ENCODE measurements at regions not wholly inside any gene's neighbourhood (a gene's known extent, or its start where the extent isn't known, plus 50 kb on each side); places are given as distances from the start of the nearest gene placed in this dataset.

DNA sequence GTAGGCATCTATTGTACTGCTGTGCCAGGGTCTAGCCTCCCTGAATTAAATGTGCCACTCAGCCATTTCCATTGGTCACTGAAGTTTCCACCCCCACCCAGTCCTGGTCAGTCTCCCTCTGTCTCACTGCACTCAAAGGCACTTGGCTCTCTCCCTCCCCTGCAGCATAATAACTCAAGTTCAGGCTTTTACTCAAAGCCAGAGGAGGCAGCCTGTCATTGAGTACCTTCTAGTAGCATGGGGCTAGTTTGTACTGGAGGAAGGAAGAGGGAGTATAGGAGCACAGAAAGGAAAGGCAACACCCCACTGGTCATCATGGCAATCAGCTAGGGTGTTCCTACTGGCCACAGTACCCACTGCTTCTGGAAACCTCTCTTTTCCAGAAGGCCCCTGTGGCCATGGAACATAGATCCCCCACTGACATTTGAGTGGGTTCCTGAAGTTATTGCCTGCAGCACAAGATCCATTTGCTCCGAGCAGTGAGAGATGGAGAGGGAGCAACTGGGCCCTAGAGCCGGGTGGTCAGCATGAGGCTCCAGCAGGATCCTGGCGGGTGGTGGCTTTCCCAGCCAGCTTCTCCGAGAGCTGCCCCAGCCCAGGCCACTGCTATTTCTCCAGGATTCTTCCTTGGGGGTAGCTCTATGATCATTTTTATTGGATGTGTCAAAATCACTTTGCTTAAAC lies 89.9 kb upstream of the CPEB4 start:
- DNase-seq (ENCODE audit: low read depth): no peak
- H3K4me3 ChIP-seq (ENCODE audit: control insufficient read depth, low read depth, low read length): no peak overlapping the region
- TF ChIP-seq, protein P1, sequence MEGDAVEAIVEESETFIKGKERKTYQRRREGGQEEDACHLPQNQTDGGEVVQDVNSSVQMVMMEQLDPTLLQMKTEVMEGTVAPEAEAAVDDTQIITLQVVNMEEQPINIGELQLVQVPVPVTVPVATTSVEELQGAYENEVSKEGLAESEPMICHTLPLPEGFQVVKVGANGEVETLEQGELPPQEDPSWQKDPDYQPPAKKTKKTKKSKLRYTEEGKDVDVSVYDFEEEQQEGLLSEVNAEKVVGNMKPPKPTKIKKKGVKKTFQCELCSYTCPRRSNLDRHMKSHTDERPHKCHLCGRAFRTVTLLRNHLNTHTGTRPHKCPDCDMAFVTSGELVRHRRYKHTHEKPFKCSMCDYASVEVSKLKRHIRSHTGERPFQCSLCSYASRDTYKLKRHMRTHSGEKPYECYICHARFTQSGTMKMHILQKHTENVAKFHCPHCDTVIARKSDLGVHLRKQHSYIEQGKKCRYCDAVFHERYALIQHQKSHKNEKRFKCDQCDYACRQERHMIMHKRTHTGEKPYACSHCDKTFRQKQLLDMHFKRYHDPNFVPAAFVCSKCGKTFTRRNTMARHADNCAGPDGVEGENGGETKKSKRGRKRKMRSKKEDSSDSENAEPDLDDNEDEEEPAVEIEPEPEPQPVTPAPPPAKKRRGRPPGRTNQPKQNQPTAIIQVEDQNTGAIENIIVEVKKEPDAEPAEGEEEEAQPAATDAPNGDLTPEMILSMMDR (IDR thresholded peaks at IDR 0.05; ENCODE audit: control insufficient read depth, insufficient read depth, low read depth, low read length, missing control alignments): no peak

DNA sequence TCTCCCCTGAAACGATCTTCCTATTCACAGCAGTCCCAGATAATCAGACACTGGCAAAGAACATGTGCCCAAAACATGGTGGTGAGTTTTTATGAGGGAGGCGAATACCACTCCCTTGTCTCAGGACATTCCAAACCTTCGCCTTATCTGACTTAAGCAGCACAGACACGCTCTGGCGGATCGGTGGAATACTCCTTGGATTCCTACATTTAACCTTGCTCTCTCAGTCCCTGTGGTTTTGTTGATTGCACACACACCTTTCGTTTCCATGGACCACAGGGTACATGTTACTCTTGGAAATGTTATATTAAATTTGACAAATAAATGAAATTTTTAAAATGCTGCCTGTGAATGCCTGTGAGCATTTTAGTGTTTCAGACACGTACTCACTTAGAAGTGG lies 87.8 kb upstream of the CPEB4 start:
- TF ChIP-seq, protein P1 (IDR thresholded peaks at IDR 0.05; ENCODE audit: control insufficient read depth, insufficient read depth, low read depth, low read length, missing control alignments): no peak
- no peak for DNase-seq (ENCODE audit: low read depth)
- H3K4me3 ChIP-seq (ENCODE audit: control insufficient read depth, low read depth, low read length): no peak overlapping the region

DNA sequence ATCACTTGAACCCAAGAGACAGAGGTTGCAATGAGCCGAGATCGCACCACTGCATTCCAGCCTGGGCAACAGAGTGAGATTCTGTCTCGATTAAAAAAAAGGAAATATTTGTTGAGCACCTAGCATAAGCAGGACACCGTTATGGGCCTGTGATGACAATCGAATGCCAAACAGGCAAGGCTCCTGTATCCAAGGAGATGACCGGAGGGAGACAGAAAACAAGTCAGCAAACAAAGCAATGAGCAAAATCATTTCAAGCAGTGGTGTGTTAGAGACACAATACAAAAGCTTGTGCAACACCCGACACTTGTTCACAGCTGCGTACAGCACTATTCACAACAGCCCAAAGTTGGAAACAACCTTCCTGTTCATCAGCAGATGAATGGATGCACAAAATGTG lies 87.1 kb upstream of the CPEB4 start:
- H3K4me3 ChIP-seq (ENCODE audit: control insufficient read depth, low read depth, low read length): no peak overlapping the region

DNA sequence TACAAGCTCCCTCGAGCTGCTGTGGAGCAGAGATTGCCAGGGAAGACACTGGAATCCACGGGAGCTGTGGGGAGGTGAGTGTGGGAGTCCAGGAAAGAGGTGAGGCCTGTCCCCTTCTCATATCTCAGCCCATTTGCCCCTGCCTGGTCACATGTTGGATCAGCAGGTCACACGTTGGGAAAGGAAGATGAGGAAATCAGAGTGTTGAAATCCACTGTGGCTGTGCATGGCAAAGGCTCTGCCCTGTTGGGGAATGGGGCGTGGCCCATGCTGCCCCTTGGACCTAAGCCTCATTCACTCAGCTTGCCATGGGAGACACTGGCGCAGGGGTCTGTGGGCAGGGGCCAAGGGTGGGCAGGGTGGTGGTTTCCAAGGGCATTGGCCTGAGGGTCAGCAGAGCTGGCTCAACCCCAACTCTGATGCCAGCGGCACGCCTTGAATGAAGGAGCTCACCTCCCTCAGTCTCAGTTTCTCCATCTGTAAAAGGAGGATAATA lies 85.4 kb upstream of the CPEB4 start:
- TF ChIP-seq, protein P1 (IDR thresholded peaks at IDR 0.05; ENCODE audit: control insufficient read depth, insufficient read depth, low read depth, low read length, missing control alignments): no peak
- H3K4me3 ChIP-seq (ENCODE audit: control insufficient read depth, low read depth, low read length): no peak overlapping the region
- DNase-seq (ENCODE audit: low read depth): no peak

More for the DNA sequence above, 87.1 kb upstream of the CPEB4 start:
- DNase-seq (ENCODE audit: low read depth): no peak
- TF ChIP-seq, protein P1 (IDR thresholded peaks at IDR 0.05; ENCODE audit: control insufficient read depth, insufficient read depth, low read depth, low read length, missing control alignments): no peak

DNA sequence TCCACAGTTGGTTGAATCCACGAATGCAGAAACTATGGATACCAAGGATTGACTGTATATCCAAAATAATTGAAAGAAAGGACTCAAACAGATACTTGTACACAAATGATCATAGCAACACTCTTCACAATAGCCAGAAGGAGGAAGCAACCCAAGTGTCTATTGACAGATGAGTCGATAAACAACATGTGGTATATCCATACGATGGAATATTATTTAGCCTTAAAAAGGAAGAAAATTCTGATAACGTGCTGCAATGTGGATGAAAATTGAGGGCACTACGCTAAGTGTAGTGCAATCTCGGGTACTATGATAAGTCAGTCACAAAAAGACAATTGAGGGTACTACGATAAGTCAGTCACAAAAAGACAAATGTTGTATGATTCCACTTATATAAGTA lies 83.6 kb upstream of the CPEB4 start:
- H3K4me3 ChIP-seq (ENCODE audit: control insufficient read depth, low read depth, low read length): no peak overlapping the region
- DNase-seq (ENCODE audit: low read depth): no peak
- TF ChIP-seq, protein P1 (IDR thresholded peaks at IDR 0.05; ENCODE audit: control insufficient read depth, insufficient read depth, low read depth, low read length, missing control alignments): no peak

DNA sequence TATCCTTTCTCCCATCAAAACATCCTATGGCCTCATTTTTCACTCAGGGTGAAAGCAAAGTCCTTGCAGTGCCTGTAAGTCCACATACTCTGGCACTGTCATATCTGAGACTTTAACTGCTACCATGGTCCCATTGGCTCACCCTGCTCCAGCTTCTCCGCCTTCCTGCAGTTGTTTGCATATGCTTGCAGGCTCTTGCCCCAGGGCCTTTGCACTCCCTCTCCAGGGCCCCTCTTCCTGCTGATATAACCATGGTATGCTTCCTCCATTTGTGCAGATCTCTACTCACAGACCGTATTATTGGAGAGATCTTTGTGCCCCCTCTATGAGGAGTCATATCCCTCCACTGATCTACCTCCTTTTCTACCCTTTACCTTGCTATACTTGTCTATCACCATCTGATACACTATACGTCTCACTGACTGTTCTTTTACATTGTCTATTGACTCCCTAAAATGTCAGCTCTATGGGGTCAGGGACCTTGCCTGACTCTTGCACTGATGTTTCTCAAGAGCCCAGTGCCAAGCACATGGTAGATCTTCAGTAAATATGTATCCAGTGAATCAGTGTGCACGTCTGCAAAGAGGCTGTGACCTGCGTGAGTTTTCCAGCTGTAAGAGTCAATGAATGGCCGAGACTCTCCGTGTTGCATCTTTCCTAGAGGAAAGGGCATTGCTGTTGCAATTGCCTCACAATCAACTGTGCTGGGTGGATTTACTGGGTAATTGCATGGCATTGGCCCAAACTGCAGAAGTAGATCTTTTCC lies 81.7 kb upstream of the CPEB4 start:
- DNase-seq (ENCODE audit: low read depth): no peak
- TF ChIP-seq, protein P1 (IDR thresholded peaks at IDR 0.05; ENCODE audit: control insufficient read depth, insufficient read depth, low read depth, low read length, missing control alignments): no peak

More for the DNA sequence above, 81.7 kb upstream of the CPEB4 start:
- no peak overlapping the region for H3K4me3 ChIP-seq (ENCODE audit: control insufficient read depth, low read depth, low read length)

Data from AG09309 (cell line).